ENCODE measurements at regions not wholly inside any gene's neighbourhood (a gene's known extent, or its start where the extent isn't known, plus 50 kb on each side); places are given as distances from the start of the nearest gene placed in this dataset.

GRCh38 chr18:43714343-43715010 is 437.2 kb upstream of the SYT4 start:
- no peaks in the 10 kb centered on the region for H3K27me3 Mint-ChIP-seq (ENCODE audit: low read depth)
- no peaks in the 10 kb centered on the region for H3K36me3 Mint-ChIP-seq (ENCODE audit: insufficient read depth)
- DNase-seq: no peak
- H3K9me3 Mint-ChIP-seq: peaks cover 9% of the 10 kb centered on the region
- H3K4me1 Mint-ChIP-seq (ENCODE audit: low read depth): no peaks in the 10 kb centered on the region
- H3K4me3 Mint-ChIP-seq: no peak overlapping the region
- no peak for ATAC-seq

- no peaks in the 10 kb centered on the region for H3K36me3 Mint-ChIP-seq (ENCODE audit: insufficient read depth)
- ATAC-seq (no peak), DNase-seq (no peak)
- no peak overlapping the region for H3K4me3 Mint-ChIP-seq
- H3K27me3 Mint-ChIP-seq (ENCODE audit: low read depth): no peaks in the 10 kb centered on the region
- no peaks in the 10 kb centered on the region for H3K4me1 Mint-ChIP-seq (ENCODE audit: low read depth)
- peaks cover 21% of the 10 kb centered on the region for H3K9me3 Mint-ChIP-seq
Measured at GRCh38 chr18:43719267-43719795, 442.0 kb upstream of the SYT4 start.

GRCh38 chr18:43720041-43720440 is 442.8 kb upstream of the SYT4 start:
- Mint-ChIP-seq H3K4me1 (ENCODE audit: low read depth) (no peaks in the 10 kb centered on the region), H3K27me3 (ENCODE audit: low read depth) (no peaks in the 10 kb centered on the region), H3K36me3 (ENCODE audit: insufficient read depth) (no peaks in the 10 kb centered on the region), H3K4me3 (no peak overlapping the region), H3K9me3 (peaks cover 21% of the 10 kb centered on the region)
- ATAC-seq: no peak
- no peak for DNase-seq

GRCh38 chr18:43735570-43735969 is 458.3 kb upstream of the SYT4 start:
- DNase-seq (no peak), ATAC-seq (no peak)
- Mint-ChIP-seq H3K4me3 (no peak overlapping the region), H3K9me3 (peaks cover 10% of the 10 kb centered on the region), H3K27me3 (ENCODE audit: low read depth) (no peaks in the 10 kb centered on the region), H3K36me3 (ENCODE audit: insufficient read depth) (no peaks in the 10 kb centered on the region), H3K4me1 (ENCODE audit: low read depth) (no peaks in the 10 kb centered on the region)

DNA sequence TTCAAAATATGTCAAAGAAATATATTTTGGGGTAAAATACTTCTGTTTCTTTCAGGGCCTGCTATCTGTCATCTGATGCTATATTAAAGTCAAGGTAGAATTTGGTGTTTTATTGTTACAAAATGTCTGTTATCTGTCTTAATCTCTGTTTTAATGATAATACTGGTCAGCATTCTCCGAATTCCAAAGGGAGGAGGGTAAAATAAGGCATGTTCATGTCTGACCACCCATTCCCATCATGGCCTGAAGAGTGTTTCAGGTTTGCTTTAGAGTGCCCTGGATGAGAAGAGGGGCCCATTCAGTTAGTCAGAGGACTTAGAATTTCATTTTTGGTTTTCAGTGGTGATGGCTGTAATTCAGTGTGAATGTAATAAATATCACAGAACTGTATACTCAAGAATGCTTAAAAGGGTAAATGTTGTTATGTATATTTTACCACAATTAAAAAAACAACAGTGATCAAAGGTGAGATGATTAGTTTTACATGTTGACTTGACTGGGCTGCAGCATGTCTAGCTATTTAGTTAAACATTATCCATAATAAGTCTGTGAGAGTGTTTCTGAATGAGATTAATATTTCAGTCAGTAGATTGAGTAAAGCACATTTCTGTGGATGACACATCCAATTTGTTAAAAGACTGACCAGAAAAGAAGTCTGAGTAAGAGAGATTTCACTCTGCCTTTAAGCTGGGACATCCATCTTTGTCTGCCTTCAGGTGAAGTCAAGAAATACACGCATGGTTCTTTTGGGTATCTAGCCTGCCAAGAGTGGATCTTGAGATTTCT is 467.9 kb upstream of the SYT4 start:
- DNase-seq (no peak), ATAC-seq (no peak)
- Mint-ChIP-seq H3K27me3 (ENCODE audit: low read depth) (no peaks in the 10 kb centered on the region), H3K9me3 (peaks cover 13% of the 10 kb centered on the region), H3K36me3 (ENCODE audit: insufficient read depth) (no peaks in the 10 kb centered on the region), H3K4me3 (no peak overlapping the region), H3K4me1 (ENCODE audit: low read depth) (no peaks in the 10 kb centered on the region)

- no peak for DNase-seq
- Mint-ChIP-seq H3K9me3 (peaks cover 19% of the 10 kb centered on the region), H3K4me1 (ENCODE audit: low read depth) (no peaks in the 10 kb centered on the region), H3K36me3 (ENCODE audit: insufficient read depth) (no peaks in the 10 kb centered on the region), H3K27me3 (ENCODE audit: low read depth) (no peaks in the 10 kb centered on the region), H3K4me3 (no peak overlapping the region)
- no peak for ATAC-seq
Measured at GRCh38 chr18:43751203-43751602, 473.9 kb upstream of the SYT4 start.

DNA sequence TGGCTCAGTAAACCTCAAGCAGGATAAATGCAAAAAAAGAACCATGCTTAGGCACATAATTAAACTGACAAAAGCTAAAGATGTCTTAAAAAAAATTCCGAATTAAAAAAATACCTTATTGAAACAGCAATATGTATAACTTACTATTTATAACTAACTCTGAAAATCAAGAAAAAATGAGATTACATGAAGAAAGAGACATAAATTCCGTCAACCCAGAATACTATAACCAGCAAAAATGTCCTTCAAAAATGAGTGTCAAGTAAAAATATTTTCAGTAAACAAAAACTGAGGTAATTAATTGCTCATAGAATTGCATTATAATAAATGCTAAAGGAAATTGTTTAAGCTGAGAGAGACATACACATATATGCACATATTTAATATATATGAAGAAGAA is 474.5 kb upstream of the SYT4 start:
- H3K4me3 Mint-ChIP-seq: no peak overlapping the region
- no peaks in the 10 kb centered on the region for H3K4me1 Mint-ChIP-seq (ENCODE audit: low read depth)
- no peaks in the 10 kb centered on the region for H3K36me3 Mint-ChIP-seq (ENCODE audit: insufficient read depth)
- H3K9me3 Mint-ChIP-seq: peaks cover 15% of the 10 kb centered on the region
- no peak for ATAC-seq
- H3K27me3 Mint-ChIP-seq (ENCODE audit: low read depth): no peaks in the 10 kb centered on the region
- DNase-seq: no peak

DNA sequence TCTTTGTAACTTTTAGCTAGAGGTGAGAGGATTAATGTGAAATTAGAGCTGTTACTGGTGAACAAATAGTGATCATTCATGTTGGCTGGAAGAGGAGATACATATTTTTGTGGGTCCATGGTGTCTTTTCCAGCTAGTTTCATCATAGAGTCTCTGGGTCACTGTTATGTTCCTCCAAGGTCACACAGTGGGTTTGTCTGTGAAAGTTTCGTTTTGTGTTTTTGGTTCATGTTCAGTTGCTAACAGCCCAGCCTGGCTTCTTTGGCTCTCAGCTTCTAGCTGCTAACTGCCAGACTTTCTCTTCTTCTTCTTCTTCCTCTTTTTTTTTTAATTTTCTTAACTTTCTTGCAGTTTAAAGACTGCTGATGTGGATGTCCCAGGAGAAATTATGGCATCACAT is 480.0 kb upstream of the SYT4 start:
- Mint-ChIP-seq H3K36me3 (ENCODE audit: insufficient read depth) (no peaks in the 10 kb centered on the region), H3K9me3 (peaks cover 8% of the 10 kb centered on the region), H3K4me1 (ENCODE audit: low read depth) (no peaks in the 10 kb centered on the region), H3K4me3 (no peak overlapping the region), H3K27me3 (ENCODE audit: low read depth) (no peaks in the 10 kb centered on the region)
- DNase-seq (no peak), ATAC-seq (no peak)

- no peak for DNase-seq
- H3K9me3 Mint-ChIP-seq: no peaks in the 10 kb centered on the region
- no peaks in the 10 kb centered on the region for H3K27me3 Mint-ChIP-seq (ENCODE audit: low read depth)
- no peak overlapping the region for H3K4me3 Mint-ChIP-seq
- no peaks in the 10 kb centered on the region for H3K4me1 Mint-ChIP-seq (ENCODE audit: low read depth)
- no peaks in the 10 kb centered on the region for H3K36me3 Mint-ChIP-seq (ENCODE audit: insufficient read depth)
- ATAC-seq: no peak
Measured at GRCh38 chr18:43758734-43759133, 481.4 kb upstream of the SYT4 start.

DNA sequence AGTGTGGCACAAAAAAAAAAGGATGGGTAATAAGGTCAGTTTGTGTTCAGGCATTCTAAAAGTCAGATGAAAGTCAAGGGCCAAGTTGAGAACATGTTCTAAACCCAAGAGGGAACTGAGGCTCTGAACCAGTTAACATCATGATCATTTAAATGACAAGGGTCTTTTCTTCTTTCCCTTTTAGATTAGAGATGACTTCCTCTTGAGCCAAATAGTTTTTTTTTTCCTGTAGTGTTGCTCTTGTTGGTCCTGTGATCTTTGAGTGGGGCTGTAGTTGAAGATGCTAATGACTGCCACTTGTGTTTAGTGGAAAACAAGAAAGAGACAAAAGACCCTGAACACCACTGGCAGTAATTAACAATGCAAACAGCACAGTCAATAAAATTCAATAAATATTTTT is 482.7 kb upstream of the SYT4 start:
- Mint-ChIP-seq H3K4me1 (ENCODE audit: low read depth) (no peaks in the 10 kb centered on the region), H3K36me3 (ENCODE audit: insufficient read depth) (no peaks in the 10 kb centered on the region), H3K27me3 (ENCODE audit: low read depth) (no peaks in the 10 kb centered on the region), H3K4me3 (no peak overlapping the region), H3K9me3 (no peaks in the 10 kb centered on the region)
- ATAC-seq (no peak), DNase-seq (no peak)

GRCh38 chr18:43772907-43773306 is 495.6 kb upstream of the SYT4 start:
- DNase-seq: no peak
- Mint-ChIP-seq H3K36me3 (ENCODE audit: insufficient read depth) (no peaks in the 10 kb centered on the region), H3K9me3 (peaks cover 10% of the 10 kb centered on the region), H3K4me3 (no peak overlapping the region), H3K27me3 (ENCODE audit: low read depth) (no peaks in the 10 kb centered on the region), H3K4me1 (ENCODE audit: low read depth) (no peaks in the 10 kb centered on the region)
- no peak for ATAC-seq

DNA sequence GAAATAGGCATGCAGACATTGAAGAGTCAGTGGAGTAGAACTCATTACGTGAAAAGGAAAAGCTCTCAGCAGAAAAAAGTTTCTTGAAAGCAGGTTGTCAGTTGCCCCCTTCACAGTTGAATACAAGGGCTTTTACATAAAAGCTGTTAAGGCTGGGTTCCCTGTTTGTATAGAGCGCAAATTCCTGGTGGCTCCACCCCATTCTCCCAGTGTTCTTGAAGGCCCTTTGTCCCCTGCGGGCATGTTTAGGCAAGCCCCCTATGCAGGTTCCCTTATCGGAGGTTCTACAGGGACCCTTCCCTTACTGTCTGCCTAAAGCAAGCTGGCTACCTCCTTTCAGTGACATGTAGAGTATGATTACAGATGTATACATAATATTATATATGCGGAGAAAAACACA is 497.2 kb upstream of the SYT4 start:
- no peak for ATAC-seq
- Mint-ChIP-seq H3K4me3 (no peak overlapping the region), H3K9me3 (peaks cover 3% of the 10 kb centered on the region), H3K27me3 (ENCODE audit: low read depth) (no peaks in the 10 kb centered on the region), H3K4me1 (ENCODE audit: low read depth) (no peaks in the 10 kb centered on the region), H3K36me3 (ENCODE audit: insufficient read depth) (no peaks in the 10 kb centered on the region)
- DNase-seq: no peak

DNA sequence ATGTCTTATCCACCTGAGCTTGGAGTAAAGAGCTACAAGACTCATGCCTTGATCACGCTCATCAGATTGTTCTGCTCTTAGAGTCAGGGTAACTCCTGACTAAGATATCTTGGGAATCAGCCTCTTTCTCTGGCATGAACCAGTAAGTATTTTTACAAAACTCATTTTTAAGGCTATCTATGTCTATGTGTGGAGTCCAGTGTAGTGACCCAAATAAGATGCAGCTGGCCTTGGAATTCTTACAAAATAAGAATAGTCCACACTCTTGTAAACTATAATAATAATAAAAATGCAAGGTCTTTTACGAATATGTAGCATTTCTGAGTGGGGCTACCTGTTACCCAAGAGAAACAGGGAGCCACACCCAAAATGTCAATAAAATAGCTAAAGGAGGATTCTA is 498.3 kb upstream of the SYT4 start:
- no peak for ATAC-seq
- Mint-ChIP-seq H3K27me3 (ENCODE audit: low read depth) (no peaks in the 10 kb centered on the region), H3K36me3 (ENCODE audit: insufficient read depth) (no peaks in the 10 kb centered on the region), H3K4me1 (ENCODE audit: low read depth) (no peaks in the 10 kb centered on the region), H3K4me3 (no peak overlapping the region), H3K9me3 (peaks cover 7% of the 10 kb centered on the region)
- DNase-seq: no peak

- peaks cover 7% of the 10 kb centered on the region for H3K9me3 Mint-ChIP-seq
- H3K27me3 Mint-ChIP-seq (ENCODE audit: low read depth): no peaks in the 10 kb centered on the region
- ATAC-seq (no peak), DNase-seq (no peak)
- H3K36me3 Mint-ChIP-seq (ENCODE audit: insufficient read depth): no peaks in the 10 kb centered on the region
- no peaks in the 10 kb centered on the region for H3K4me1 Mint-ChIP-seq (ENCODE audit: low read depth)
- no peak overlapping the region for H3K4me3 Mint-ChIP-seq
Measured at GRCh38 chr18:43776997-43777396, 499.7 kb upstream of the SYT4 start.

DNA sequence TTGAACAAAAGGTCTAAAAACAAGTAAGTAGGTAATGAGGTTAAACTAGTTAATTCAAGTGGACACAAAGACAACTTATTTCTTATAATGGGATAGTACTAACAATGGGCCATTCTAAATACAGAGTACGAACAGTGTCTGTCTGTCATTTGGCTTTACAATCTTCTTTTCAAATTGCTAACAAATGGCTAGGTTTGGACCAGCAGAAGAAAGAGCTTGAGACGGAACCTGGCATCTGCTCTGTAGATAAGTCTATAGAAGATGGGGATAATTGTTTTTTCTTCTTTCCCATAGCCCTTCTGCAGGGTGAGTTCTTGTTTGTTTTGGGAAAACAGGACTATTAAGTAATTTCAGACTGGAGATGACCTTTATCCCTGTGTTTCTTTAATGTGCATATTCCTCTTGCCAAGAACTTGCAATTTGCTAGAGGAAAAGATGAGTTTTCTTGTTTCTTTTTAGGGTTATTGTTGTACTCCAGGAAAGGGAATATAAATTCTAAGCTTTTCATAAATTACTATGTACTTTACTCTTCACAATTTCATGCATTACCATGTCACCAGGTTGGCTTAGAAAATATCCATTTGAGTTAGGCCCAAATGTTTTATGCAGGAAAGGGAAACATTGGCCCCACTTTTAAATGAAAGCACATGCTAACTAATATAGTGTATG is 500.5 kb upstream of the SYT4 start:
- no peak for DNase-seq
- H3K27me3 Mint-ChIP-seq (ENCODE audit: low read depth): no peaks in the 10 kb centered on the region
- ATAC-seq: no peak
- no peaks in the 10 kb centered on the region for H3K36me3 Mint-ChIP-seq (ENCODE audit: insufficient read depth)
- H3K9me3 Mint-ChIP-seq: peaks cover 7% of the 10 kb centered on the region
- no peak overlapping the region for H3K4me3 Mint-ChIP-seq
- H3K4me1 Mint-ChIP-seq (ENCODE audit: low read depth): no peaks in the 10 kb centered on the region

All from activated T-cell treated with anti-CD3 and anti-CD28 coated beads, Interleukin-2, amount 50 U/mL, for 4 hours (primary cell).